NCI-H2227 (cell line): ENCODE measurements at regions not wholly inside any gene's neighbourhood (a gene's known extent, or its start where the extent isn't known, plus 50 kb on each side); places are given as distances from the start of the nearest gene placed in this dataset.
A peak's percentile ranks its signal among the peaks of the same experiment; 100 is the strongest.

Experiments used
- DNase-seq: peaks from one replicate; lab custom pipeline; 2025; ENCODE audit not compliant: unreplicated experiment; lab: John Stamatoyannopoulos, UW

DNA sequence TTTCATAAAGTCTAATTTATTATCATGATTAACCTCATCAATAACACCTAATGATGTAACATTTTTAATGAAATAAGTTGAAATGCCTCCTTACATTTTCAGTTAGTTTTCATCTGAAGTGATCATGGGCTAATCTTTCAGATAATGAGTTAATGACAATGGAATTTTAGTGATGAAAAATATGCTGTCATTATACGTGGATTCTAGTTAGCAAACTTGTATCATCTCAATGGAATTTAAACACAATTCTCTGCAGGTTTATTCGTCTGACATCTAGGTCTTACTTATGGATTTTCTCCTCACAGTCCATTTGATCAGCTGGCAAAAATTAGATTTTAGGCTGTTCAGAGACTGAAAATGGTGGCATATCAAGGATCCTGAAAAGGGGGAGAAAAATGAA lies 885.0 kb downstream of the SLC4A3 start:
- no peak for DNase-seq

DNA sequence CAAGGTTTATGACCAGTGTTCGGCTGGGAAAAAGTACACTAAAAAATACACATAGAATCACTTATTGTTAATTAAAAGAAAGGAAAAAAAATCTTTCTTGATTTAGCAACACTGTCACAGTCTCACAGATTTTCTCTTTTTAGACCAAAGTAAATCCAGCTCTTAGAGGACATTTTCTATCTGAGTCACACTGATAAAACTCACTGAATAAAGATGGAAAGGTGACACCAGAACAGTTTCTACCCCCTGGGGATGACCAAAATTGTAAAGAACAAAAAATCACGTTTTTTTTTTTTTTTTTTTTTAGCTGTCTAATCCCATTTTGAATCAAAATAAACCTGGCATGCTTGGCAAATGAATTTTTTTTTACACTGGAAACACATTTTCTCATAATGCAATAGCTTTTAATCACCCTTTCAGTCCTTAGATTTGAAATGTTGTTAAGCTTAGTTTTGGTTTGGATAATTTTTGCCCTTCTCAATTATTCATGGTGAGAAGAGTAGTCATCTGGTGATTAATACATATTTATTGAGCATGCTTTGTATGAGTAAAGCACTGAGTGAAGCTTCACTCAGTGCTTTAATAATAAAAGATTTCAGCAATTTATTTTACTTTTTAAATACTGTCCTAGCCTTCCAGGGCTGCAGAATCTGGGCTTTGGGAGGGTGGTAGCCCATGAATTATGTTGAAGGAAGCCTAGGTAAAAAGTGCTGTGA lies 886.3 kb downstream of the SLC4A3 start:
- no peak for DNase-seq

DNA sequence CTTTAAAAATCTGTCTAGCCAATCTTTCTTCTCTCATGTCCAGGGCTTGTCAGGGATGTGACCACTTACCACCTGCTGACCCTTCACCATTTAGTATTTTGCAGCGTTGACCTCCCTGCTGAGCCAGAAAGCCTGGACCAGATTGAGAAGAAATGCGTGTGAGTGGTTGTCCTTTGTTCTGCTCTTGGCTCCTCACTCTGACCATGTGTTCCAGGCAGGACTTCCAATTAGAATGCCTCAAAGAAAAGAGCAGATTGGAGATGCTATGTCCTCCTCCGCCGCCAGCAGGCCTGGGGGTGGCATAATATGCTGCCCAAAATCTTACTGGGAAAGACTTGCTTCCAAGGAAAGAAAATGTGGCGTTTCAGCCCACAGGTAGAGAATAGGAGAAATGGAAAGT lies 894.1 kb downstream of the SLC4A3 start:
- DNase-seq: no peak

DNA sequence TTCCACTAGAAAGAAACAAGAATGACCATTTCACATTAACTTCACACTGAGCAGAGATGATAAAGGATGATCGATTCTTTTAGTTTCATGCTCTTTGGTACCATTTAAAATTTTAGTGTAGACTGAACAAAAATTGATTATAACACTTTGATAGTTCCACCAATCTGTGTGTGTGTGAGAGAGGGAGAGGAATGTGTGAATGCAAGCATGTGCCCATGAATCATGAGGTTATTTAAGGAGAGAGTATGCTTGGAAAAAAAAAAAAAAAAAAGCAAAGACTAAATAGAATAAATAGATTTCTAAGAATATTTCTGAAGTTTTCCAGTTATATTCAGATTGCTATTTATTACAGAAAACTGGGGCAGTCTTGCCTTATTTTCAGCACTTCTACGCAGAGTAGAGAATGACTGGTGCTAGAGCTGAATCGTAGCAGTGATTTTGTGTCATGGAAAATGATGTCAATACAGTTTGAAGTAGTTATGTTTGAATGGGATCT lies 900.8 kb downstream of the SLC4A3 start:
- no peak for DNase-seq

DNA sequence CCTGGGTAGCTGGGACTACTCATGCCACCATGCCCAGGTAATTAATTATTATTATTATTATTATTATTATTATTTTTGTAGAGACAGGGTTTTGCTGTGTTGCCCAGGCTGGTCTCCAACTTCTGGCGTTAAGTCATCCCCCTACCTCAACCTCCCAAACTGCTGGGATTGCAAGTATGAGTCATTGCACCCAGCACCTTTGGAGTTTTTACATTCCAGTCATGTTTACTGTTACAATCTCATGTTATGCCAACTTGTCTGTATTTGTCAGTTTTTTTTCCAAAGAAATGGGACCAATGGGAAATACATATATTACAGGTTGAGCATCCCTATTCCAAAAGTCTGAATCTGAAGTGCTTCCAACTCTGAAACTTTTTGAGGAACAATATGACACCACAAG lies 903.8 kb downstream of the SLC4A3 start:
- DNase-seq: no peak

DNA sequence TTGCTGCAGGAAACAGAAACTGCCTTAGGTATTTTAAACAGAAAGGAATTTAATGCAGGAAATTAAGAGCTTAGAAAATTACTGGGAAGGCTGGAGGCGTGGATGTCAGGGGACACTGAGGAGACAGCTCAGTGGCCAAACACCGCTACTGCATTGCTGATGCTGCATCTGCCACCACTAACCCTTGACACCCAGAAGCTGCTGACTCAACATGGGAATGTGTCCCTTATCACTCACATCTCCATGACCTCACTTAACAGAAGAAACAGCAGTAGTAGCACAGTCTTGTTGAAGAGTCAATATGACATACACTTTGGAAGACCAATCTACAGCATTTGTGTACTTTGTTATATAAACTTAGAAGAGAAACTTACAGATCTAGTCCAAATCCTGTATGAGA lies 906.1 kb downstream of the SLC4A3 start:
- DNase-seq: no peak

DNA sequence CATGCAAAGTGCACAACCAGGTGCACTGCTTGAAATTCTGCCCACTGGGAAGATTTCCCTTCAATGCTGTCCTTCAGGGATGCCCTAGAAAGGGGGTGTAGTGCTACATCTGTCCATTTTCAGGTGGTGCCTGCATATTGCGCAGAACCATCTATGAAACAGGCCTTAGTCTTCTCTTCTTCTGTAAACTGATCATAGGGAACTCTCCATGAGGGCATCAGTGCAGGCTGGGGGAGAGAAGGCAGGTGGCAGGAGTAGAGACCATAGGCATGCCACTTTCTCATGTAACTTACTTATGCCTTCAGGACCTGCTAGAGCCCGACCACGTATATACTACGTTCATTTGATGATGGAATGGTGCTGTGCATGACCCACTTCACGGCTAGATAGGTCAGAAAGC lies 912.1 kb downstream of the SLC4A3 start:
- DNase-seq: no peak

DNA sequence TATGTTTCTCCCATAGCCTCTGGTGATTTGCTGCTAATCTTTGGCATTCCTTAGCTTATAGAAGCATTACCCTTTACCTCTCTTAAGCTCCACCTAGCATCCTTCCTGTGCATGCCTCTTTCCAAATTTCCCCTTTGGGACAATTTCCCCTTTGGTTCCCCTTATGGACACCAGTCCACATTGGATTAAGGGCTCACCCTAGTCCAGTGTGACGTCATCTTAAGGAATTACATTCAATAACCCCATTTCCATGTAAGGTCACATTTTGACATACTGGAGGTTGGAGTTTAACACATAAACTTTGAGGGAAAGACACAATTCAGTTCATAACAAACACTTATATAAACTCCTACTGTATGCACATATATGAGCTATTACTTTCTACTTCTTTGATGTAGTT lies 916.6 kb downstream of the SLC4A3 start:
- DNase-seq: no peak

DNA sequence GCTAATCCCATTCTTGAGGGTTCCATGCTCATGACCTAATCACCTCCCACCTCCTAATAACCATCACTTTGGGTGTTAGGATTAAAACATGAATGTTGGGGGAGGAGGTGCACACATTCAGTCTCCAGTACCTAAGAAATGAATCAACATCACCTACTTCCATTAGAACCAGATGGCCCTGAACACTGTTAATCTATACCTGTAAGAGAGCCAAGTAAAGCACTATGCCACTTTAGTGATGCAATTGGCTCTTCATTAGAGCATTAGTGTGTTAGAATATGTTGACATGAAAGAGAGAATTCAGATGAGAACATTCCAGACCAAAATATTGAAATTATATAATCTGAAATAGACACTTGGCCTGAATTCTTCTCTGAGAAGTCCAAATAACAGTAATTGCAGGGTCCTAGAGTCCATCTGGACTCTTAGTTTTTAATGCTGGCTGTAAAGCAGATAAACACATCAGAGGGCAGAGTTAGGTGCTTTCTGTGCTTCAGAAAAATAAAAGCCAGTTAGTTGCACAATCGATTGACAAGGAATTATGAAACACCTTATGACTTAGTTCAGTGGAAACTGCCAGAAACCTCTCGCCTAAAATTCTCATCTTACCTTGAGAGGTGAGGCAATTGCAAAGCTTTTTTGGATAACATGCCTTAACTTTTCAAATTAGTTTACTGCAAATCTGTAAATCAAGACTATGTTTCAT lies 923.7 kb downstream of the SLC4A3 start:
- DNase-seq: peak; percentile 39

DNA sequence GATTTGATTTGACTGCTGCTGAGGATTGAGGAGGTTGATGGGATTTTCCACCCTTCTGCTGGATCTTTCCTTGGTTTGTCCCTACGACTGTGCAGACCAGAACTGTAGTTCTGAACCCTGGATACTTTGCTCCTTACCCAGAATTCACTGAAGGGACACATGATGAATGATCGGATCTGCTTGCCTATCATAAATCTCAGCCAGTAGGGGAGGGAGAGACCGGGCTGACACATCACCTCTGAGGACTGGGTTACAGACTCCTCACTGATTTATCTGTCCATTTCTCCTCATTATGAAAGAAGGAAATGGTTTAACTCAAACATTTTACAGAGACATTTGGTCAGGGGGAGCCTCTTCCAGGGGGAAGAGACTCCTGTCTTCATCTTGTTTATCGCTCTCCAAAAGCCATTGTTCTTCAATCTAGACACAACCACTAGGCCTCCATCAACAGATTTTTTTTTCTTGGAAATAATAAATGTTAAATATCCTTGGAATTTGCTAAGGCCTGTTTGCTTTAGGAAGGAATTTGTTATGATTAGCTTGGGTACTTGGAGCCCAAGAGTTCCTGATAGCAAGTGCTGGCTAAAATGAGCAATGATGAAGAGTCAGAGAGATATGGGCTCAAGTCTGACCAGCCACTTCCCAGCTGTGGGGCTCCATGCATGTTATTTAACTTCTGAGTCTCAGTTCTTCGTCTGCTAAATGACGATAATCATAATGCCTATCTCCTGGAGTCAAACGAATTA lies 925.5 kb downstream of the SLC4A3 start:
- DNase-seq: no peak

DNA sequence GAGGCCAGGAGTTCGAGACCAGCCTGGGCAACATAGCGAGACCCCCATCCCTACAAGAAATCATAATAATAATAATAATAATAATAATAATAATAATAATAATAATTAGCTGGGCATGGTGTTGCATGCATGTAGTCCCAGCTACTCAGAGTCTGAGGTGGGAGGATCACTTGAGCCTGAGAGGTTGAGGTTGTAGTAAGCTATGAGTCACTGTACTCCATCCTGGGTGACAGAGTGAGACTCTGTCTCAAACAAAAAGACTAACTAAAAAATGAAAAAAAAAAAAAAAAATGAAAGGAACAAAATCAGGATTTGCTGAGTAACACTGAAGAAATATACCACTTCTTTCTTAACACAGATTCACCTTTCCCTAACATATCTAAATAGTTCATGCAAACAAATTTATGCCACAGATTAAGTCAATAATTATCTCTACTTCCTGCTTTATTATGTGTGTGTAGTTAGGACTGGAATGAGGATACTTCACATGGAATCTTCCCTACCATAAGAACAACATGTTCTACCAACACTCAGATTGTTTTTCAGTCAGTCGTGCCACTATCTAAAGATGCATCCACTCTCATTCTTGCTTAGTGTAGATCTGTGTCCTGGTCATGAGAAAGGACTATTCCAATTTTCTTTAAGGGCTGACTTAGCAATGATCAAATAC lies 928.7 kb downstream of the SLC4A3 start:
- no peak for DNase-seq

DNA sequence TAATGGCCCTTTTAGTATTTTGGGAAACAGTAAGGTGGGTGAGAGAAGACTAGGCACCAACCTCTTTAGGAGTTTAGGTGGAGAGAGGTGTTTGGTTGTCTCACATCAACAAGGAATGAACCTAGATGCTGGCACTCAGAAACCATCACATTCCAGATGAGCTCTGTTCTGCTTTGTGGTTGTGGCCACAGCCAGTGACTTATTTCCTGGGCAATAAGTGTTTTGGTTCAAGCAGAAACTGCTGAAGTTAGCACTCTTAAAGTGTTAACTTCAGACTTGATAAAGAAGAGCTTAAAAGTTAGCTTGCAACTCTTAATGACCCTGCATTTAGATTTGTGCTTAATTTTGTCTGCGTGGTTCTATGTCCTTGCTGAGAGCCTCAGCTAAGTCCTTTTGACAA lies 929.2 kb downstream of the SLC4A3 start:
- no peak for DNase-seq

DNA sequence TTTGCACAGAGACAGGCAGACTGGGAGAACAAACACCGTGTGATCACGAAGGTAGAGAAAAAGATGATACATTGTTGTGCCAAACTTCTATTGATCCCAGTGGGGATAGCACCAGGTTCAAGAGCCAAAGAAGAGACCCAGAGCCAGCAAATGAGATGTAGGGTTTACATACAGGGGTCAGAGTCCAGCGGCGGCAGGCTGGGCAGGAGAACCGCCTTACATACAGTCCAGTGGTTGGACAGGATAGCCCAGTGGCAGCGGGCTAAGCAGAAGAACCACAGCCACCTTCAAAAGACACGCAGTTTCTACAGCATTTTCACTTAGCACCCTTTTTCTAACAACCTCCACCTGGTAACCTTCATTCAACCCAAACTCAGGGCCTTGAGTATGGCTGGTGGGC lies 932.8 kb downstream of the SLC4A3 start:
- no peak for DNase-seq

DNA sequence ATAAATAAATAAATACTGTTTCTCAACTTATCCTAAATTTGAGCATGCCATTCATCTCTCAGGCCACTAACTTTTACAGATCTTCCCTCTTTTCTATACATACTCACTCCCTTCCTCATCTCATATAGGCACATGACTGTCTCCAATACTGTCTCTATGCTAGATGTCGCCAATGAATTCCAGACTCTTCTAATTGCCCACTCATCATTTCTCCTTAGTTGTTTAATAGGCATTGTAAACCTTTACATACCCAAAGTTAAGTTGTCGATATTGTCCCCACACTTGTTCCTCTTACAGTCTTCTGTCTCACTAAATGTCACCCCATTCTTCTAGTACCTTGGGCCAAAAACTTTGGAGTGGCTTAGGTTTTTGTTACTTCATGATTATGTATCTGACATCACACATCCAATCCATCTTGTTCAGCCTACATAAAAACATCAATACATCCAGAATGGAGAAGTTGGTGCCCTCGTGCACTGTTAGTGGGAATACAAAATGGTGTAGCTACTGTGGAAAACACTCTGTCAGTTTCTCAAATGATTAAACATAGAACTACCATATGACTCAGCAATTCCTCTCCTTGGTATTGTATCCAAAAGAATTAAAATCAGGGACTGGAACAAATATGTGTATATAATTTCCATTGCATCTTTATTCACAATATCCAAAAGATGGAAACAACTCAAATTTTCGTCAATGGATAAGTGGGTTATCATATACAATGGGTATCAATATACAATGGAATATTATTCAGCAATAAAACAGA lies 935.1 kb downstream of the SLC4A3 start:
- no peak for DNase-seq

DNA sequence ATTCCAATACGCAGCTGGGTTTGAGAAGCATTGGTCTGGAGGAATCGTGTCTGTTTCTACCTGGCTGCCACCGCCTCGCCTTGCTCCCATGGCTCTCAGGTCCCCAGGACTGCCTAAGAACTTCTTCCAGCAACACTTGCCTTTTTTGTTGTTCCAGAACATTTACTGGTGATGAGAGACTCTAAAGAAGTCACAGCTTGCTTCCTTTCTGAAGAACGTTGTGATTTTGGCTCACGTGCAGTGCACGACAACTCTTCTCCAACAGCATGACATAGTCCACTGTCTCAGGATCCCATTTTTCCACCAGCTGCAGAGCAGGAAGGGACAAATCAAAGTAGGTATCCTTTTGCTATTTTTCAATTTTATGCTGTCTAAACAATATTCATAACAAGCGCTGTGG lies 940.9 kb downstream of the SLC4A3 start:
- DNase-seq: no peak

DNA sequence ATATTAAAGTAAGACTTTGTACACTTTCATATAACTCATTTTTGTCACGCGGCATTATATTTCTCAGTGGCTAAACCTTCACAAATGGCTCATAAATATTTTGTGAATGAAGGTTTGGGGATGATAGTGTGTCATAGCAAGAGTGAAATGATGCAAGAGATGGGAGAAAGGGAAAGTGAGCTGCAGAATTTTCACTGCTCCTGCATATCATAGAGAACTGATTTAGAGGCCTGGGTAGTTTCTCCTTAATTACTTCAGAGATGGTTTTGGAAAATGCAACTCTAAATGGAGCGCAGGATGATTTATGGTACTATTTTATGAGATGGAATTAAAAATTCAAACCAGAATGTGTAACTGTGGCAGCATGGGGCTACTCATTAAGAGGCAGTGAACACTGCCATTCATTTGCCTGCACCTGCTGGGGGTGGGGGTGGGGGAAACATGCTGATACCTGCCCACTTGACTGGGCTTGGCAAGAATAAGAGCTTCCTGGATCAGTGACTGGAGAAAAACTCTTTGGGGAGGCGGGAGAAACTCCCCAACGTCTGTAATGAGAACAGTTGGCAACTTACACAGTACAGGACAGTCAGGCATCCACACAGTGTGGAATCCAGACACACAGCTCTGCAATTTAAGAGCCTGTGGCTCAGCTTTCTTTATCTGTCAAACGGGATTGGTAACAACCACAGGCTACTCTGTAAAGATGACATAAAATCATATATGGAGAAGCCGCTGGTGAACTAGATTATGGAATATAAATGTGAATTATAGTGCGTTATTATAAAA lies 941.9 kb downstream of the SLC4A3 start:
- no peak for DNase-seq

DNA sequence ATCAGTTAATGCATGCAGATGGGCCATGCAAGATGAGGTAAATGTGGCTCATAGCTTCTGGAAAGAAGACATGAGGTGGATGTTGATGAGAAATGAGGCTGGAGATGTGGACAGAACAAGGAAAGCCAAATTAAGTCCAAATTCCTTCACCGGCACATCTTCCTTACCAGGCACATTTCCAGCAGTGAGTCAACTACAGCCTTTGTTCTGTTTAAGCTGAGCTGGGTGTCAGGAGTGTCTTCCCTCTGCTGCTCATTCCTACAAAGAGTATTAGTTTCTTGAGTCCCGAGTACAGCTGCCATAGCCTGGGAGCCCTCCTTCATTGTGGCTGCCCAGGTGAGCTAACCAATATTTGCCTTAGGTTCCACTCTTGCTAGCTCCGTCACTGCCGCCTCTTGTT lies 945.0 kb downstream of the SLC4A3 start:
- DNase-seq: no peak

DNA sequence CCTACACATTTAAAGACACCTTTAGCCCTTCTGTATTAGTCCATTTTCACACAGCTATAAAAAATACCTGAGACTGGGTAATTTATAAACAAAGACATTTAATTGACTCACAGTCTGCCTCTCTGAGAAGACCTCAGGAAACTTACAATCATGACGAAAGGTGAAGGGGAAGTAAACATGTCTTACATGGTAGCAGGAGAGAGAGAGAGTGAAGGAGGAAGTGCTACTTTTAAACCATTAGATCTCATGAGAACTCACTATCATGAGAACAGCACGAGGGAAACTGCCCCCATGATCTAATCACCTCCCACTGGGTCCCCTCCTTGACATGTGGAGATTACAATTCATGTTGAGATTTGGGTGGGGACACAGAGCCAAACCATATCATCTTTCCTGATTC lies 946.6 kb downstream of the SLC4A3 start:
- DNase-seq: no peak

DNA sequence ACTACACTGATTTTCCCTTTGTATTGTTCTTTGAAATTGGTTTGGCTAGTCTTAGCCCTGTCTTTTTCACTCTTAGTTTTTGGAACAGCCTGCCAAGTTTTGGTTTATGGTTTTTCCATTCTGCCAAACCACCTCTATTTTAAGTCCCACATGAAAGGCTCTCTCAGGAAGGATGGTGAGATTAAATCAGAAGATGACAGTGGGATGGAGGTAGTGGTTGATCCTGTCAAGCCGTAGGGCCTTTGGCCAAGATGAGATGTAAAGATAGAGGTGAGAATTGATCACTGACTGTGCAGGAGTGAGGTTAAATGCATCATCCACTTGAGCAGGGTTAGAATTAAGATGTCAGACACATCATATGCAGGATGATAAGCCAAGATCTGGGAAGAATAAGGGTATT lies 948.5 kb downstream of the SLC4A3 start:
- no peak for DNase-seq

DNA sequence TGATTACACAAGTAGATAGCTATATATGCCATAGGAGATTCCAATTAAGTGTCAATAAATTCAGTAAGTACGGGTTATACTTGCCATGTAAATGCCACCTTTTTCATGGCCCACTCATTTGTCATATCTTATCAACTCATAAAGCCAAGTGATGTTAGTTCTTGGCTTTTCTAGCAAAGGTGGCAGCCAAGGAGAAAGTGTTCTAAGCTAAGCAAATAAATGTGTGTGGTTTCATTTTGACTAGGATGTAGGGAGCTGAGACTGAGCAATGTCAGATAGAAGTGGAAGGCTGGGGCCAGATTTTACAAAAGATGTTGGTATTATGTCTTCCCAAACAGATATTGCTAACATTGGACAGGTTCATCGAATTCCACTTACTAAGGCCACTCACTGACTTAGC lies 952.0 kb downstream of the SLC4A3 start:
- no peak for DNase-seq
